Karpas-422 (cell line): ENCODE measurements at regions not wholly inside any gene's neighbourhood (a gene's known extent, or its start where the extent isn't known, plus 50 kb on each side); places are given as distances from the start of the nearest gene placed in this dataset.

ENCODE experiments used
- DNase-seq: peaks from one replicate; pipeline ENCODE4 v3.0.0-alpha.2; 2015
- H2AFZ ChIP-seq: fragments of 200-600 bp; sonication (generic); 2 replicates; pipeline ENCODE4 v1.6.1; 2014; ENCODE audit warnings: antibody characterized with exemption, low read length, mixed read lengths
- H3K27ac ChIP-seq: fragments of 200-600 bp; sonication (generic); 2 replicates; pipeline ENCODE4 v1.5.1; 2014; ENCODE audit warnings: mild to moderate bottlenecking, low read length, moderate library complexity
- H3K27me3 ChIP-seq: fragments of 200-600 bp; sonication (generic); 2 replicates; pipeline ENCODE4 v1.6.1; 2014; ENCODE audit warnings: low read length, mixed read lengths
- H3K36me3 ChIP-seq: fragments of 200-600 bp; sonication (generic); 2 replicates; pipeline ENCODE4 v1.6.1; 2014; ENCODE audit warnings: low read length, mixed read lengths; ENCODE audit not compliant: insufficient read depth
- H3K4me1 ChIP-seq: fragments of 200-600 bp; sonication (generic); 2 replicates; pipeline ENCODE4 v1.6.1; 2014; ENCODE audit warnings: mild to moderate bottlenecking, low read length, mixed read lengths
- H3K4me2 ChIP-seq: fragments of 200-600 bp; sonication (generic); 2 replicates; pipeline ENCODE4 v1.6.1; 2014; ENCODE audit warnings: low read length, low read depth, mild to moderate bottlenecking; ENCODE audit not compliant: poor library complexity, severe bottlenecking
- H3K4me3 ChIP-seq: fragments of 200-600 bp; sonication (generic); 2 replicates; pipeline ENCODE4 v1.5.1; 2014; ENCODE audit warnings: mild to moderate bottlenecking, antibody characterized with exemption, low read length, mixed read lengths
- H3K79me2 ChIP-seq: fragments of 200-600 bp; sonication (generic); 2 replicates; pipeline ENCODE4 v1.6.1; 2014; ENCODE audit warnings: mild to moderate bottlenecking, low read length, mixed read lengths
- H3K9ac ChIP-seq: fragments of 200-600 bp; sonication (generic); 2 replicates; pipeline ENCODE4 v1.6.0; 2014; ENCODE audit warnings: low read length
- H3K9me2 ChIP-seq: fragments of 200-600 bp; sonication (generic), shearing (Covaris generic); replicated peaks from 2 replicates; pipeline ENCODE4 v1.6.0; 2014; ENCODE audit warnings: mild to moderate bottlenecking, low read length, moderate library complexity; ENCODE audit not compliant: insufficient read depth
- H3K9me3 ChIP-seq: fragments of 300-700, 200-600 bp; sonication (generic); 2 replicates; pipeline ENCODE4 v1.6.1; 2014; ENCODE audit warnings: low read length, mixed read lengths
- H4K20me1 ChIP-seq: fragments of 200-600 bp; sonication (generic); 2 replicates; pipeline ENCODE4 v1.6.1; 2014; ENCODE audit warnings: mild to moderate bottlenecking, antibody characterized with exemption, low read length, low read depth; ENCODE audit not compliant: insufficient read depth

DNA sequence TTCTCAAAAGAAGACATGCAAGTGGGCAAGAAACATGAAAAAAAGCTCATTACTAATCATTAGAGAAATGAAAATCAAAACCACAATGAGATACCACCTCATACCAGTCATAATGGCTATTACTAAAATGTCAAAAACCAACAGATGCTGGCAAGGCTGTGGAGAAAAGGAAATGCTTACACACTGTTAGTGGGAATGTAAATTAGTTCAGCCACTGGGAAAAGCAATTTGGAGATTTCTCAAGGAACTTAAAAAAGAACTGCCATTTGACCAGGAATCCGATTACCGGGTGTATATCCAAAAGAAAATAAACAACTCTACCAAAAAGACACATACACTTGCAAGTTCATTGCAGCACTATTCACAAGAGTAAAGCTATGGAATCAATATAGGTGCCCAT lies 595.4 kb upstream of the RIOK2 start:
- H4K20me1 ChIP-seq, result no peaks in the 10 kb centered on the region
- H3K36me3 ChIP-seq, result no peaks in the 10 kb centered on the region
- no peak for DNase-seq
- no peaks in the 10 kb centered on the region for H3K4me1 ChIP-seq
- no peak overlapping the region for H3K27ac ChIP-seq
- no peak overlapping the region for H3K4me2 ChIP-seq
- H3K4me3 ChIP-seq, result no peak overlapping the region
- H3K9me2 ChIP-seq, result no peaks in the 10 kb centered on the region
- no peak overlapping the region for H2AFZ ChIP-seq
- no peaks in the 10 kb centered on the region for H3K27me3 ChIP-seq
- peaks cover 3% of the 10 kb centered on the region; the same call in 1 of the 2 replicates for H3K9me3 ChIP-seq
- H3K79me2 ChIP-seq, result no peaks in the 10 kb centered on the region
- H3K9ac ChIP-seq, result no peak overlapping the region

DNA sequence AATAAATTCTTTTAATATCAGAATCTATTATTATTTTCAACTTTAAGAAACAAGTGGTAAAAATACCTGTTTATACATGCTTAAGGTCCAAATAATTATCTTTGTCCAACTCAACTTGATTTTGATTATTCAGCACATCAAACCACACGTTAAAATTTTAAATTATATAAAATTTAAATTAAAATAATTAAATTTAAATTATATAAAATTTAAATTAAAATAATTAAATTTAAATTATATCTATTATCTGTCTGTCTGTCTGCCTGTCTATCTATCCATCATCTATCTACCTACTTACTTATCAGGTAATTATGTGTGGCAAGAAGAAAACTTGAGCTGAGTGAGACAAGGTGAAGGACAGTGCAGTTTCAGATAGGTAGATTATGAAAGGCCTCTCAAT lies 605.3 kb upstream of the RIOK2 start:
- H3K79me2 ChIP-seq, result no peaks in the 10 kb centered on the region
- H3K36me3 ChIP-seq, result no peaks in the 10 kb centered on the region
- H2AFZ ChIP-seq, result no peak overlapping the region
- H3K4me2 ChIP-seq, result no peak overlapping the region
- no peak for DNase-seq
- no peaks in the 10 kb centered on the region for H3K9me2 ChIP-seq
- no peaks in the 10 kb centered on the region for H3K27me3 ChIP-seq
- no peak overlapping the region for H3K9ac ChIP-seq
- H4K20me1 ChIP-seq, result no peaks in the 10 kb centered on the region
- H3K4me1 ChIP-seq, result no peaks in the 10 kb centered on the region
- H3K9me3 ChIP-seq, result peaks cover 10% of the 10 kb centered on the region; the same call in 1 of the 2 replicates
- no peak overlapping the region for H3K27ac ChIP-seq
- no peak overlapping the region for H3K4me3 ChIP-seq

DNA sequence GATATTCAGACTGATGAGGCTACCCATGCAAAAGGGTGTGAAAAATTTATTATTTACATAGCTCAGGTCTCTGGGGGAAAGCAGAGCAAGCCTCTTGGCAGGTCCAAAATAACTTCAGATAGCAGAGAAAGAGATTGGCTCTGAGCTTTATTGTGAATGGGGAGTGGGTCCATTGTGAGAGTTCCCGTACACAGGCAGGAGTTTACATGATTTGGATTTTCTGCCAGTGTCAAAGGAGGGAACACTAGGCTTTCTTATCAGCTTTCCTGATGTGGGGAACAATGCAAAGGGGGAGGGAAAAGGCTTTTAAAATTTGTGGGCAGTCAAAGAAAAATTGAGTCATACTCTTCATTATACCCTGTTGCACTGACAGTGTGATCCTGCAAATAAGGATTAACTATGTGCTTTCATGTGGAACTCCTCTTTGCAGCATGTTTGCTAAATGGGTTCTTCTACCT lies 615.0 kb upstream of the RIOK2 start:
- Histone ChIP-seq H3K9ac (no peak overlapping the region), H3K4me3 (no peak overlapping the region), H3K27ac (no peak overlapping the region), H3K79me2 (no peaks in the 10 kb centered on the region), H3K36me3 (no peaks in the 10 kb centered on the region), H3K27me3 (no peaks in the 10 kb centered on the region), H3K4me2 (no peak overlapping the region), H3K9me2 (no peaks in the 10 kb centered on the region), H3K9me3 (0 out of 2 replicates have a peak, but pooled peaks cover 3% of the 10 kb centered on the region), H2AFZ (no peak overlapping the region), H3K4me1 (no peaks in the 10 kb centered on the region), H4K20me1 (no peaks in the 10 kb centered on the region)
- no peak for DNase-seq

DNA sequence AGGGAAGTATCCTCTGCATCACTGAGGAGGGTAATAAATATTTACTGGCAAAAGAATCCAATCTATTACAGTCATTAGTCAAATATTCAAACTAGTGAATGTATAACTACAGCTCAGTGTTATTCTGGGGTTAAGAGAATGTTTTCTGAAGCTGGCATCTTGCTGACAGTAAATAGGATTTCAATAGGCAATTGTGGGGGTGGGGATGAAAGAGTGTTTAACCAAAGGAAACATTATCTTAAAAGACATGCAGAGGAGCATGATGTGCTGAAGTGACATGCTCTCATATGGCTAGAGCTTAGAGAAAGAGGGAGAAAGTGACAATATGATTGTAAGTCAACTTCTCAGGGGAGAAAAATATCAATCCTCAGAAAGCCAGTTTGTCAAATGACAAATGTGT lies 618.4 kb upstream of the RIOK2 start:
- Histone ChIP-seq H3K27me3 (no peaks in the 10 kb centered on the region), H2AFZ (no peak overlapping the region), H3K9me3 (0 out of 2 replicates have a peak, but pooled peaks cover 2% of the 10 kb centered on the region), H3K4me2 (no peak overlapping the region), H3K9ac (no peak overlapping the region), H3K4me3 (no peak overlapping the region), H4K20me1 (no peaks in the 10 kb centered on the region), H3K36me3 (no peaks in the 10 kb centered on the region), H3K9me2 (no peaks in the 10 kb centered on the region), H3K79me2 (no peaks in the 10 kb centered on the region), H3K4me1 (no peaks in the 10 kb centered on the region), H3K27ac (no peak overlapping the region)
- no peak for DNase-seq

DNA sequence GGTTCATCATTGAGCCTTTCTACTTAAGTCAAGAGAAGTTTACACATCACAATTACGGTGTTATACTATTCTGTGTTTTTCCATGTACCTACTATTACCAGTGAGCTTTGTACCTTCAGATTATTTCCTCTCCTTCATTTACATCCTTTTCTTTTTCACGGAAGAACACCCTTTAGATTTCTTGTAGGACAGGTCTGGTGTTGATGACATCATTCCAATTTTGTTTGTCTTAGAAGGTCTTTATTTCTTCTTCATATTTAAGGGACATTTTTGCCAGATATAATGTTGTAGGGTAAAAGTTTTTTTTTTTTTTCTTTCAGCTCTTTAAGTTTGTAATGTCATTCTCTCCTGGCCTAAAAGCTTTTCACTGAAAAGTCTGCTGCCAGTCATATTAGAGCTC lies 637.1 kb upstream of the RIOK2 start:
- no peaks in the 10 kb centered on the region for H3K36me3 ChIP-seq
- no peak overlapping the region for H3K4me3 ChIP-seq
- H3K9ac ChIP-seq, result no peak overlapping the region
- H3K4me2 ChIP-seq, result no peak overlapping the region
- H3K27ac ChIP-seq, result no peak overlapping the region
- H3K27me3 ChIP-seq, result no peaks in the 10 kb centered on the region
- H2AFZ ChIP-seq, result no peak overlapping the region
- H3K4me1 ChIP-seq, result no peaks in the 10 kb centered on the region
- no peak for DNase-seq
- H3K9me2 ChIP-seq, result no peaks in the 10 kb centered on the region
- no peaks in the 10 kb centered on the region for H3K9me3 ChIP-seq
- H3K79me2 ChIP-seq, result no peaks in the 10 kb centered on the region
- no peaks in the 10 kb centered on the region for H4K20me1 ChIP-seq

DNA sequence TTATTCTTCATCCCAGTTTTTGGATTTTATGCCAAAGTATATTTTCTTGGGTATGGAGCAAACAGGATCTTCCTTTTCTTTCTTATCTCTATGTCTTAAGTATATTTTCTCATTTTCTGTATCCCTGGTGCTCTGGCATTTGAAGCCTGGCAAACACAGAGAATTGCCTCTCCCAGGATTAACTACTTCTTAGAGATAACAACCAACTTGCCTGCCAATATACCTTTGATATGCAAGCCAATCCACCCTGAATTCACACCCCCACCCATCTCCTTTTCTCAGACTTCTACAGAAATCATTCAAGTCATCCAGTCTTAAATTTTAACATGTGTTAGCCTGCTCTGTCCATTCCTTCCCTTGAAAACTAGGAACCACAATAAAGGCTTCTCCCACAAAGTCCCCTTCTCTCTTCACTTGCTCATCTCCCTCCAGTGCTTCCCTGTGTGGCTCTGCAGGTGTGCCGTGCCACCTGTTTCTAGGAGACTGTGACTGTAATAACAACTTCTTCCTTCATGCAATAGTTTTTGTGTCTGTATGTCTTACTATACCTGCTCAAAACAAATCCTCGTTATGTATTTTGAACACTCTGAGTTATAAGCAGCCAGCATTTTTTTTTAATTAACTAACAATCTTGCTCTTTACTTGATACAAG lies 649.7 kb upstream of the RIOK2 start:
- no peak overlapping the region for H3K4me3 ChIP-seq
- no peaks in the 10 kb centered on the region for H3K36me3 ChIP-seq
- no peaks in the 10 kb centered on the region for H3K9me3 ChIP-seq
- no peaks in the 10 kb centered on the region for H3K27me3 ChIP-seq
- 0 out of 2 replicates have a peak, but pooled peaks cover 3% of the 10 kb centered on the region for H3K9me2 ChIP-seq
- no peaks in the 10 kb centered on the region for H3K79me2 ChIP-seq
- H3K9ac ChIP-seq, result no peak overlapping the region
- no peak for DNase-seq
- H4K20me1 ChIP-seq, result no peaks in the 10 kb centered on the region
- H2AFZ ChIP-seq, result no peak overlapping the region
- no peaks in the 10 kb centered on the region for H3K4me1 ChIP-seq
- no peak overlapping the region for H3K27ac ChIP-seq
- no peak overlapping the region for H3K4me2 ChIP-seq

DNA sequence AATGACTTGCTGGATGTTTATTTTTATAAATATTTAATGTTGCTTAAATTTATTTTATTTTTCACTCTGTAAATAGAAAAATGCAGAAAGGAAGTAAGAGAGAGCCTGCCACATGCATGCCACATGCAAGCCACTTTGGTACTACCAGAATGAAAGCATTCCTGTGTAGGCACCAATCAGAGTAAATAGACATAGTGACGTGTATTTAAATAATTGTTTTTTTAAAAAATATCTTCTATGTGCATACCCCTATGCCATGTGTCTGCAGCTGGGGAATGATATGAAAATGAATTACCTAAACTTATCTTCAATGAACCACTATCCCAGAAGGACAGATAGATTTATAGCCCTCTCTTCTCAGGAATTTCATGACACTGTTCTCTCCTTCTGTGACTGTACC lies 651.5 kb upstream of the RIOK2 start:
- Histone ChIP-seq H4K20me1 (no peaks in the 10 kb centered on the region), H3K4me2 (no peak overlapping the region), H3K4me1 (no peaks in the 10 kb centered on the region), H3K79me2 (no peaks in the 10 kb centered on the region), H3K9me3 (no peaks in the 10 kb centered on the region), H3K9me2 (0 out of 2 replicates have a peak, but pooled peaks cover 3% of the 10 kb centered on the region), H3K4me3 (no peak overlapping the region), H3K27ac (no peak overlapping the region), H2AFZ (no peak overlapping the region), H3K27me3 (no peaks in the 10 kb centered on the region), H3K9ac (no peak overlapping the region), H3K36me3 (no peaks in the 10 kb centered on the region)
- DNase-seq, result no peak

DNA sequence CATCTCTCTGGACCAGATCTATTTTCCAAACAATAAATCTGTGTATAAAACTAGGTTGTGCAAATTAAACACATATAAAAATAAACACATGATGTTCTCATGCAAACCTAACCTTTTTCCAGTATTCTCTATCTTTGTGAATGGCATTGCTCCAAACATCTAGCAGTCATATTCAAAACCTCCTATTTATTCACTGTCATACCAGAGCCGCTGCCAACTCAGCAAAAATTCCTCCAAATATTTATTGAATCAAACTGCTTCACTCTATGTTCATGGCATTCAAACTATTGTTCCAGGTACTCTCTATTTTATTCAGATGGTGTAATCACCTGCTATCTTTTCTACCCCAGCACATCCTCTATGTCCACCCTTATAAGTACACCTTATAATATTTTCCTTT lies 652.1 kb upstream of the RIOK2 start:
- Histone ChIP-seq H3K27me3 (no peaks in the 10 kb centered on the region), H3K4me2 (no peak overlapping the region), H3K4me3 (no peak overlapping the region), H3K9ac (no peak overlapping the region), H3K9me3 (no peaks in the 10 kb centered on the region), H4K20me1 (no peaks in the 10 kb centered on the region), H3K27ac (no peak overlapping the region), H3K9me2 (0 out of 2 replicates have a peak, but pooled peaks cover 3% of the 10 kb centered on the region), H3K36me3 (no peaks in the 10 kb centered on the region), H2AFZ (no peak overlapping the region), H3K4me1 (no peaks in the 10 kb centered on the region), H3K79me2 (no peaks in the 10 kb centered on the region)
- no peak for DNase-seq
